ENCODE measurements at regions not wholly inside any gene's neighbourhood (a gene's known extent, or its start where the extent isn't known, plus 50 kb on each side); places are given as distances from the start of the nearest gene placed in this dataset.

- no peak for TF ChIP-seq CTCF (IDR thresholded peaks at IDR 0.05; ENCODE audit: low read depth, low read length, missing control alignments)
- no peak overlapping the region for H3K4me3 ChIP-seq (replicated peaks; ENCODE audit: low read depth, low read length)
- DNase-seq (ENCODE audit: extremely low read depth, low read depth) = no peak
These were observed 259.2 kb upstream of the SLITRK3 start for GRCh38 chr3:165455360-165455759.

- no peak overlapping the region for H3K4me3 ChIP-seq (replicated peaks; ENCODE audit: low read depth, low read length)
- DNase-seq (ENCODE audit: extremely low read depth, low read depth) = no peak
- no peak for TF ChIP-seq CTCF (IDR thresholded peaks at IDR 0.05; ENCODE audit: low read depth, low read length, missing control alignments)
These were observed 255.3 kb upstream of the SLITRK3 start for GRCh38 chr3:165451371-165452070.

GRCh38 chr3:165446555-165446954 lies 250.4 kb upstream of the SLITRK3 start:
- DNase-seq (ENCODE audit: extremely low read depth, low read depth) = no peak
- TF ChIP-seq CTCF (IDR thresholded peaks at IDR 0.05; ENCODE audit: low read depth, low read length, missing control alignments) = no peak
- no peak overlapping the region for H3K4me3 ChIP-seq (replicated peaks; ENCODE audit: low read depth, low read length)

GRCh38 chr3:165444745-165445144 lies 248.6 kb upstream of the SLITRK3 start:
- no peak for TF ChIP-seq CTCF (IDR thresholded peaks at IDR 0.05; ENCODE audit: low read depth, low read length, missing control alignments)
- no peak overlapping the region for H3K4me3 ChIP-seq (replicated peaks; ENCODE audit: low read depth, low read length)
- DNase-seq (ENCODE audit: extremely low read depth, low read depth) = no peak

- no peak overlapping the region for H3K4me3 ChIP-seq (replicated peaks; ENCODE audit: low read depth, low read length)
- no peak for DNase-seq (ENCODE audit: extremely low read depth, low read depth)
- TF ChIP-seq CTCF (IDR thresholded peaks at IDR 0.05; ENCODE audit: low read depth, low read length, missing control alignments) = no peak
These were observed 247.5 kb upstream of the SLITRK3 start for GRCh38 chr3:165443664-165444063.

GRCh38 chr3:165442061-165442460 lies 245.9 kb upstream of the SLITRK3 start:
- no peak for DNase-seq (ENCODE audit: extremely low read depth, low read depth)
- no peak for TF ChIP-seq CTCF (IDR thresholded peaks at IDR 0.05; ENCODE audit: low read depth, low read length, missing control alignments)
- no peak overlapping the region for H3K4me3 ChIP-seq (replicated peaks; ENCODE audit: low read depth, low read length)

- no peak for TF ChIP-seq CTCF (IDR thresholded peaks at IDR 0.05; ENCODE audit: low read depth, low read length, missing control alignments)
- no peak for DNase-seq (ENCODE audit: extremely low read depth, low read depth)
- H3K4me3 ChIP-seq (replicated peaks; ENCODE audit: low read depth, low read length) = no peak overlapping the region
These were observed 244.2 kb upstream of the SLITRK3 start for GRCh38 chr3:165440380-165440779.
